Activated CD4-positive, alpha-beta T cell treated with anti-CD3 and anti-CD28 coated beads for 36 hours (primary cell): ENCODE measurements at regions not wholly inside any gene's neighbourhood (a gene's known extent, or its start where the extent isn't known, plus 50 kb on each side); places are given as distances from the start of the nearest gene placed in this dataset.

Experiments used
- ATAC-seq: fragments of 200-7000 bp; cut with Tn5 transposase; one replicate; pipeline ENCODE4 v1.10.0; 2021; ENCODE audit warnings: mild to moderate bottlenecking, moderate library complexity
- CTCF ChIA-PET: fragments of 350-600 bp; sonication (Branson Sonifier 250); formaldehyde crosslinking; loops from one replicate; lab custom pipeline; 2021; ENCODE audit warnings: antibody characterized with exemption; lab: Charles Lee
- POLR2A ChIA-PET: fragments of 350-600 bp; sonication (Branson Sonifier 250); formaldehyde crosslinking; loops from one replicate; lab custom pipeline; 2021; ENCODE audit warnings: antibody characterized with exemption, inconsistent platforms; lab: Charles Lee
- DNase-seq: peaks from one replicate; pipeline ENCODE4 v3.0.0-alpha.2; 2020
- H3K27ac Mint-ChIP-seq: one replicate; pipeline ENCODE4 v1.8.0; 2021; ENCODE audit warnings: mixed read lengths
- H3K27me3 Mint-ChIP-seq: one replicate; pipeline ENCODE4 v1.8.0; 2021; ENCODE audit warnings: mixed read lengths
- H3K36me3 Mint-ChIP-seq: one replicate; pipeline ENCODE4 v1.8.0; 2021; ENCODE audit warnings: low read depth, mixed read lengths
- H3K4me1 Mint-ChIP-seq: one replicate; pipeline ENCODE4 v1.8.0; 2021; ENCODE audit warnings: mixed read lengths
- H3K4me3 Mint-ChIP-seq: one replicate; pipeline ENCODE4 v1.8.0; 2021; ENCODE audit warnings: mild to moderate bottlenecking, moderate library complexity, mixed read lengths
- H3K9me3 Mint-ChIP-seq: one replicate; pipeline ENCODE4 v1.8.0; 2021; ENCODE audit warnings: low read depth, mixed read lengths
- intact Hi-C, 2 experiments: fragments of 100-400 bp; cut with DNase I in 1 of 2; cut with micrococcal nuclease in 1 of 2; formaldehyde crosslinking; loops; one replicate each; pipeline versions ENCODE4 v1.14.2 to v1.15.1; 2022 to 2024; cut with DNase I, micrococcal nuclease

DNA sequence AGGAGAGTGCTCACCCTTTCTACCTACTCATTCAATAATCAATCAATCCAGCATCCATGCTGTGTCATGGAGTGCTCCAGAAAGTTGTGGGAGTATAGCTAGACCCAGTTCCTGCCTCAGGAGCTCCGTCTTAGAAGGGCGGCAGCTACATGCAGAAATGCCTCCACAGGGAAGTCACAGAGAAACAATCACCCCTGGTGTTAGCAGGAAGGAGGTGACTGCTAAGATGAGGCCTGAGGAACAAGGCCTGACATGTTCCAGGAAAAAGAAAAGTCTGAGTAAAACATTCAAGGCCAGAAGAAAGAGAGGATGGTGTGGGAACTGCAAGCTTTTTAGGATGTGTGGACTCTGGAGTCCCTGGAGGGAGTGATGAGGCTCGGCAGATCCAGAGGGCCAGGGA is 142.5 kb upstream of the MAGI3 start:
- Mint-ChIP-seq H3K4me3 (no peak overlapping the region), H3K27ac (no peak overlapping the region), H3K27me3 (peaks cover 2% of the 10 kb centered on the region), H3K36me3 (no peaks in the 10 kb centered on the region), H3K4me1 (no peaks in the 10 kb centered on the region), H3K9me3 (no peaks in the 10 kb centered on the region)
- DNase-seq (no peak), ATAC-seq (no peak)
- ChIA-PET CTCF (no interaction called here), POLR2A (no interaction called here)
- intact Hi-C loops = no loop called here

- ATAC-seq (no peak), DNase-seq (no peak)
- peaks cover 2% of the 10 kb centered on the region for H3K27me3 Mint-ChIP-seq
- no peaks in the 10 kb centered on the region for H3K9me3 Mint-ChIP-seq
- H3K4me3 Mint-ChIP-seq = no peak overlapping the region
- POLR2A ChIA-PET = no interaction called here
- H3K36me3 Mint-ChIP-seq = no peaks in the 10 kb centered on the region
- no peaks in the 10 kb centered on the region for H3K4me1 Mint-ChIP-seq
- intact Hi-C loops = no loop called here
- no peak overlapping the region for H3K27ac Mint-ChIP-seq
- CTCF ChIA-PET = no interaction called here
Measured at GRCh38 chr1:113248494-113248893, 141.8 kb upstream of the MAGI3 start.

DNA sequence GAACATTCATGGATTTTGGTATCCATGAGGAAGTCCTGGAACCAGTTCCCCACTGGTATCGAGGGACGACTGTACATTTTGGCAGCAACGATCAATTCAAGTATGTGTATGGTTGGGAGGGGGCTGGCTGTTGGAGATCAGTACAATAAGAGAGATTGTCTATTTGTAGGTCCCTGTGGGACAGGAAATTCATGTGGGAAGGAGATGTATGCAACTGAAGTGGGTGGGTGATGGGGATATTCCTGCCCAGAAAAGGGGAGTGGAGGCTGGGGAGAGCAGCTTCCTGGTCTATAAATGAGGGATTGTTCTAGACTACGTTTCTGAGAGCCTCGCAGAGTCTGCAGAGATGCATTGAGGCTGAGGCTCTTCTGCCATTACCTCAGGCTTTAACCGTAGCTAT is 140.2 kb upstream of the MAGI3 start:
- H3K27ac Mint-ChIP-seq = no peak overlapping the region
- POLR2A ChIA-PET = no interaction called here
- ATAC-seq = no peak
- no peak for DNase-seq
- peaks cover 2% of the 10 kb centered on the region for H3K27me3 Mint-ChIP-seq
- CTCF ChIA-PET = no interaction called here
- H3K36me3 Mint-ChIP-seq = no peaks in the 10 kb centered on the region
- H3K4me1 Mint-ChIP-seq = no peaks in the 10 kb centered on the region
- no peaks in the 10 kb centered on the region for H3K9me3 Mint-ChIP-seq
- intact Hi-C loops = no loop called here
- H3K4me3 Mint-ChIP-seq = no peak overlapping the region

DNA sequence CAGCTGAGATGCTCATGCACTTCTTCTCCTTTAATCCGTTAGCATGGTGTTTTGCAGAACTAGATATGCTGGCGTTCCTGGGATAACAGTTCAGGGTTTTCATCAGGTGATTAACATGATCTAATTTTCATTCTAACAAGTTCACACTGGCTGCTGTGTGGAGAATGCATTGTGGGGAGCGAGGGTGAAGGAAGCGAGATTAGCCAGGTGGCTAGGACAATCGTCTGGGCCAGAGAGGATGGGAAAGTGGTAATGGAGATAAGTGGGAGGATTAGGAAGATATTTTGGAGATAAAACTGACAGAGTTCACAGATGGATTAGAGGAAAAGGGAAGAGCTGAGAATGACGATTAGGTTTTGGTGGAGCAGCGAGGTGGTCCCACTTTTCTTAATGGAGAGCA is 138.1 kb upstream of the MAGI3 start:
- ATAC-seq = no peak
- Mint-ChIP-seq H3K27me3 (peaks cover 2% of the 10 kb centered on the region), H3K27ac (no peak overlapping the region), H3K9me3 (no peaks in the 10 kb centered on the region), H3K4me3 (no peak overlapping the region), H3K36me3 (no peaks in the 10 kb centered on the region), H3K4me1 (no peaks in the 10 kb centered on the region)
- CTCF ChIA-PET = interaction anchor here (0.7 kb wide), 1 partner anchor 341 kb away, joined by 3 read pairs; no protein-coding TSS in a partner anchor
- intact Hi-C loops = no loop called here
- no peak for DNase-seq
- POLR2A ChIA-PET = no interaction called here

- H3K27ac Mint-ChIP-seq = no peak overlapping the region
- no peak overlapping the region for H3K4me3 Mint-ChIP-seq
- POLR2A ChIA-PET = no interaction called here
- intact Hi-C loops = no loop called here
- DNase-seq (no peak), ATAC-seq (no peak)
- H3K9me3 Mint-ChIP-seq = no peaks in the 10 kb centered on the region
- CTCF ChIA-PET = interaction anchor here (0.5 kb wide), 1 partner anchor 232 kb away, joined by 3 read pairs; no protein-coding TSS in a partner anchor
- peaks cover 2% of the 10 kb centered on the region for H3K27me3 Mint-ChIP-seq
- H3K36me3 Mint-ChIP-seq = no peaks in the 10 kb centered on the region
- no peaks in the 10 kb centered on the region for H3K4me1 Mint-ChIP-seq
Measured at GRCh38 chr1:113253187-113253586, 137.1 kb upstream of the MAGI3 start.

- DNase-seq (no peak), ATAC-seq (no peak)
- no peaks in the 10 kb centered on the region for H3K36me3 Mint-ChIP-seq
- H3K4me3 Mint-ChIP-seq = no peak overlapping the region
- ChIA-PET CTCF (interaction anchor here (0.5 to 1.0 kb wide), 2 partner anchors 8 to 233 kb away, joined by 3 read pairs; no protein-coding TSS in a partner anchor), POLR2A (interaction anchor here (0.6 kb wide), 1 partner anchor 133 kb away, joined by 4 read pairs; no protein-coding TSS in a partner anchor)
- peaks cover 2% of the 10 kb centered on the region for H3K27me3 Mint-ChIP-seq
- intact Hi-C loops = no loop called here
- no peaks in the 10 kb centered on the region for H3K4me1 Mint-ChIP-seq
- no peaks in the 10 kb centered on the region for H3K9me3 Mint-ChIP-seq
- no peak overlapping the region for H3K27ac Mint-ChIP-seq
Measured at GRCh38 chr1:113253590-113253989, 136.7 kb upstream of the MAGI3 start.

GRCh38 chr1:113255038-113255719 is 135.1 kb upstream of the MAGI3 start:
- POLR2A ChIA-PET = no interaction called here
- ATAC-seq = no peak
- H3K9me3 Mint-ChIP-seq = no peaks in the 10 kb centered on the region
- no peak for DNase-seq
- no peak overlapping the region for H3K4me3 Mint-ChIP-seq
- CTCF ChIA-PET = no interaction called here
- no peaks in the 10 kb centered on the region for H3K36me3 Mint-ChIP-seq
- no peaks in the 10 kb centered on the region for H3K4me1 Mint-ChIP-seq
- peaks cover 6% of the 10 kb centered on the region for H3K27me3 Mint-ChIP-seq
- intact Hi-C loops = no loop called here
- H3K27ac Mint-ChIP-seq = no peak overlapping the region

- intact Hi-C loops = no loop called here
- CTCF ChIA-PET = interaction anchor here (1.0 kb wide), 1 partner anchor 22 kb away, joined by 3 read pairs; no protein-coding TSS in a partner anchor
- no peaks in the 10 kb centered on the region for H3K9me3 Mint-ChIP-seq
- H3K36me3 Mint-ChIP-seq = no peaks in the 10 kb centered on the region
- H3K4me3 Mint-ChIP-seq = no peak overlapping the region
- H3K4me1 Mint-ChIP-seq = no peaks in the 10 kb centered on the region
- DNase-seq (no peak), ATAC-seq (no peak)
- H3K27ac Mint-ChIP-seq = no peak overlapping the region
- POLR2A ChIA-PET = interaction anchor here (0.6 kb wide), 1 partner anchor 119 kb away, joined by 3 read pairs; no protein-coding TSS in a partner anchor
- peaks cover 9% of the 10 kb centered on the region for H3K27me3 Mint-ChIP-seq
Measured at GRCh38 chr1:113255720-113256347, 134.5 kb upstream of the MAGI3 start.

- Mint-ChIP-seq H3K4me1 (no peaks in the 10 kb centered on the region), H3K27me3 (peaks cover 12% of the 10 kb centered on the region), H3K9me3 (no peaks in the 10 kb centered on the region), H3K4me3 (no peak overlapping the region), H3K36me3 (no peaks in the 10 kb centered on the region), H3K27ac (no peak overlapping the region)
- no peak for ATAC-seq
- ChIA-PET CTCF (interaction anchor here (1.0 kb wide), 1 partner anchor 21 kb away, joined by 3 read pairs; no protein-coding TSS in a partner anchor), POLR2A (interaction anchor here (0.6 kb wide), 1 partner anchor 120 kb away, joined by 3 read pairs; no protein-coding TSS in a partner anchor)
- intact Hi-C loops = no loop called here
- no peak for DNase-seq
Measured at GRCh38 chr1:113256348-113256729, 134.0 kb upstream of the MAGI3 start.

GRCh38 chr1:113259988-113260387 is 130.3 kb upstream of the MAGI3 start:
- H3K27ac Mint-ChIP-seq = no peak overlapping the region
- DNase-seq = no peak
- no peaks in the 10 kb centered on the region for H3K36me3 Mint-ChIP-seq
- POLR2A ChIA-PET = no interaction called here
- H3K9me3 Mint-ChIP-seq = no peaks in the 10 kb centered on the region
- H3K4me3 Mint-ChIP-seq = no peak overlapping the region
- ATAC-seq = no peak
- CTCF ChIA-PET = no interaction called here
- intact Hi-C loops = no loop called here
- peaks cover 12% of the 10 kb centered on the region for H3K27me3 Mint-ChIP-seq
- H3K4me1 Mint-ChIP-seq = no peaks in the 10 kb centered on the region

DNA sequence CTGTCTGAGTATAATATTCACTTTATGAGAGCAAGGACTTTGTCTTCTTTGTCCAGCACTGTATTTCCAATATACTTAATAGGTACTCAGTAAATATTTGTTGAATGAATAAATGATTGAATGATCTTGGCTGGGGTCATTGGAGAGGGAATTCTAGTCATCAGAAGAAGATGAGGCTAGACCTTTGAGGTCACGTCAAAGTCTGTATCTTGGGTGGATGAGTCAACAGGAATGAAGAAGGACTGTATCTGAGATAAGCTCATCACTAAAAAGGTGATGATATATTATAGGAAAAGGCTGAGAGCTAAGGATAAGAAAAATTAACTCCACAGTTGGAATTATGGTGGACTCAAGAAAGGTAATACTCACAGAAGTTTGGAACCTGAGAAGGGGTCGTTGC is 125.1 kb upstream of the MAGI3 start:
- no peak overlapping the region for H3K27ac Mint-ChIP-seq
- peaks cover 6% of the 10 kb centered on the region for H3K27me3 Mint-ChIP-seq
- ATAC-seq = no peak
- CTCF ChIA-PET = no interaction called here
- no peaks in the 10 kb centered on the region for H3K9me3 Mint-ChIP-seq
- intact Hi-C loops = no loop called here
- H3K4me3 Mint-ChIP-seq = no peak overlapping the region
- H3K4me1 Mint-ChIP-seq = no peaks in the 10 kb centered on the region
- POLR2A ChIA-PET = no interaction called here
- no peak for DNase-seq
- H3K36me3 Mint-ChIP-seq = no peaks in the 10 kb centered on the region

DNA sequence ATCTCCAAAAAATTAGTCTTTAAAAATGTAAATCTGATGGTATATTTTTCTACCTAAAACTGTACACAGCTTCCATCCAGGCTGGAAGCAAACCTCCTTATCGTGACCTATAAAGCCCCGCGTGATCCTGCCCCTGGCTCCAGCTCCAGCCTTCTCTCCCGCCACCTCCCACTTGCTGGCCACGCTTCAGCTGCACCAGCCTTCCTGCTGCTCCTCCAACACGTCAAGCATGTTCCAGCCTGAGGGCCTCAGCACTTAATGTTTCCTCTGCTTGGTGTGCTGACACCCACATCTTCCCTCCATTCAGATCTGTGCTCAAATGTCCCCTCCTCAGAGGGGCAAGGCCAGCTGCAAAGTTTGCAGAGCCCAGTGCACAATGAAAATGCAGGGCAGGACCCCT is 123.5 kb upstream of the MAGI3 start:
- ChIA-PET POLR2A (interaction anchor here (0.7 kb wide), 1 partner anchor 39 kb away, joined by 4 read pairs; no protein-coding TSS in a partner anchor), CTCF (no interaction called here)
- Mint-ChIP-seq H3K4me3 (no peak overlapping the region), H3K4me1 (no peaks in the 10 kb centered on the region), H3K27ac (no peak overlapping the region), H3K36me3 (no peaks in the 10 kb centered on the region), H3K9me3 (no peaks in the 10 kb centered on the region), H3K27me3 (peaks cover 2% of the 10 kb centered on the region)
- intact Hi-C loops = no loop called here
- ATAC-seq (no peak), DNase-seq (no peak)
